Islet precursor cell (in vitro differentiated cells): ENCODE measurements at regions not wholly inside any gene's neighbourhood (a gene's known extent, or its start where the extent isn't known, plus 50 kb on each side); places are given as distances from the start of the nearest gene placed in this dataset.
"Not testable (repeated sequence)": the region's sequence is repeated elsewhere in the genome, so short reads cannot be mapped to it uniquely, and the experiment has no call there.

ENCODE experiments used
- DNase-seq: peaks from one replicate; pipeline ENCODE4 v3.0.0-alpha.2; 2018

DNA sequence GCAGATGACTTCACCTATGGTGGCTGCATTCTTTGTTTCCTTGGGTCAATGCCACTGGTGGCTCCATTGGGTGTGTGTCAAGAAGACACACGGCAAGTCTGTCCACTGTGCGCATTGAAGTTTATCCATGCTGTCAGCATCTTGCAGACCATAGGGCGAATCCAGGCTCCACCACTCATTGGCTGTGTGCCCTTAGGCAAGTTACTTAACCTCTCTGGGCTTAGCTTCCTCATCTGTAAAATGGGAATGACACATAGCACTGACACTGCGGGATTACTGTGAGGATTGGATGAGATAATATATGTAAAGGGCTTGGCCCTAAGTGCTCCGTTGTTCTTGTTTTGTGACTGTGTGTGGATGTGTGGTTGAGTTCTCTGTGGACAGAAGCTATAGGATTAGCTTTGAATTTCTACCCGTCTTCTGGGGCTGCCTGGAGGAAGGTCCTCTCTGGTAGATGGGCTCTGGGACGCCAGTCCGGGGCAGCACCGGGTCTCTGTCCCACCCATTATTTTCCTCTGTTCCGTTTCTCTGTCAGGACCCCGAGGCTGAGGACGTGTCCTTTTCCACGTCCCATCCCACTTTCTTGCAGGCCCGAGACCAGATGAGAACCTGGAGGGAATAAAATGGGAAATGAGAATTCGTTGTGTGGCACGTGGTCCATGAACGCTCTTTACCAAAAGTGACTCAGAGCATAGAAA is 178.4 kb downstream of the IRF8 start:
- DNase-seq: no peak

GRCh38 chr16:86078121-86078600 is 179.2 kb downstream of the IRF8 start:
- DNase-seq: no peak

DNA sequence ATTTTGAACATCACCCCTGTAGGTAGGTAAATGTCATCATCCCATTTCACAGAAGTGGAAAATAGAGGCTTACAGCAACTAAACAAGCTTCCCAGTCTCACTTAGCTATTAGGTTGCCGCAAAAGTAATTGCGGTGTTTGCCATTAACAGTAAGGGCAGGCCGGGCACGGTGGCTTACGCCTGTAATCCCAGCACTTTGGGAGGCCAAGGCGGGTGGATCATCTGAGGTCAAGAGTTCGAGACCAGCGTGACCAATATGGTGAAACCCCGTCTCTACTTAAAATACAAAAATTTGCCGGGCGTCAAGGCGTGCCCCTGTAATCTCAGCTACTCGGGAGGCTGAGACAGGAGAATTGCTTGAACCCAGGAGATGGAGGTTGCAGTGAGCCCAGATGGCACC is 179.7 kb downstream of the IRF8 start:
- DNase-seq: not testable (repeated sequence)

DNA sequence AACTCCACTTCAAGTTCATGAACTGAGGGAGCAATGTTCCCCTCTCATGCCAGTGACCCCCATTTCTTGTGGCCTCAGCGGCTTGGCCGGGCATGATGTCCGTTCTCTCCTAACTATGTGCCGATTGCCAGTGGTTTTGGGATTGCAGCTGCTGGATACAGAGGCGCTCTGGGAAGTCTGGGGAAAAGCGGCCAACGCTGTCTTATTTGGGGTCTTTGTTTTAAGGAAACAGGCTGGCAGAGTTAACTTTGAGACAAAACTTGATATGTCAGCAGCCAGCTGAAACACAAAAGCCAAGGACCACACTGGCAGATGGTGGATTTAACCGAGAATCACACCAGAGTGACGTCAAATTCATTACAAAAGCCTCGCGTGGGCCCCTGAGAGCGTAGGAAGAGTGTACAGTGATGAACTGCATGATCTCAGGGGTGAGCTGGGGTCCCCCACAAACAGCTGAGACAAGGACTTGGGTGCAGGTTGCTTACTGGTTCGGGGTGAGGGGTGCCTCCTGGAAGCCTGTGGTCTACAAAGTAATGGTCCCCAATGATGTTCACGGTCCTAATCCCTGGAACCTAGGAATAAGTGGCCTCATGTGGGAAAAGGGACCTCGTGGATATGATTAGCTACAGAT is 180.4 kb downstream of the IRF8 start:
- DNase-seq: no peak

DNA sequence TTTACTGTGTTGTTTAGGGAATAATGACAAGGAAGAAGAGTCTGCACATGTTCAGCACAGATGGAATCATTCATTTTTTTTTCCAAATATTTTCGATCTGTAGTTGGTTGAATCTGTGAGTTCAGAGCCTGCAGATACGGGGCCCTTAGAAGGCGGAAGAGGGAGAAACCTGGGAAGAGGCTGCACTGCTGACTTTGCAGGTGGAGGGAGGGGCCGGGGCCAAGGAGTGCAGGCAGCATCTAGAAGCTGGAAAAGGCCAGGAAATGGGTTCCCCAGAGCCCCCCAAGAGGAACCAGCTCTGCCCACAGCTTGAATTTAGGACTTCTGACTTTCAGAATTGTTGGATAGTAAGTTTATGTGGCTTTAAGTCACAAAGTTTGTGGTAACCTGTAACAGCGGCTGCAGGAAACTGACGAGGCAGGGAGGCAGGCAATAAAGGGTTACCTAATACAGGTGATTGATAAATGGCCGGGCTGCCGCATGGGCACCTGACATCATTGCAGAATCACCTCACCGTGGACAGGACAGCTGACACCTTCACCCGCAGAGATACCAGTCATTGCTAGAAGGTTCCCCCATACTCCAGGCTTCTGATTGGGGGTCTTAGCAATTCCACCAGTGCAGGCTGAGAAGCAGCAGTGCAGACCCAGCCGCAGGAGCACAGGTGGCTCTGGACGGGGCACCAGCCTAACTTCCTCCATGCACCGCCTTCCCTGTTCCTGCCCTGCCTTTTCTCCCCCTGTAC is 181.3 kb downstream of the IRF8 start:
- no peak for DNase-seq

DNA sequence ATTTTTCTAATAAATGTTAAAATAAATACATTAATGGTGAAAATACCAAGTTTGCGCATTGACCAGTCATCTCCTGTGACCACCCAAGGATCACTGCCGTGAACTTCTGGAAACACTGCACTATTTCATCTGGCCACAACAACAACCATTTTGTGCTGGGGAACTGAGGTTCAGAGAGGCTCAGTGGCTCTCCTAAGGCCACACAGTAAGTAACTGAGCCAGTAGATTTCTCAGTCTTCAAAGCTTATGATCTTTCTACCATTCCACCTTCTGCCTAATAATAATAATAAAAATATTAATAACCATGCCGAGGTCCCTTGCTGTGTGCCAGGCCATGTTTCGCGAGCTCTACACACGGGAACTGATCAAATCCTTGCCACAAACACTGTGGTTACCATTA is 182.0 kb downstream of the IRF8 start:
- no peak for DNase-seq

- no peak for DNase-seq
Measured at GRCh38 chr16:86082418-86083030, 183.6 kb downstream of the IRF8 start.

GRCh38 chr16:86083382-86084002 is 184.5 kb downstream of the IRF8 start:
- no peak for DNase-seq

- DNase-seq: no peak
Measured at GRCh38 chr16:86085161-86085611, 186.2 kb downstream of the IRF8 start.

DNA sequence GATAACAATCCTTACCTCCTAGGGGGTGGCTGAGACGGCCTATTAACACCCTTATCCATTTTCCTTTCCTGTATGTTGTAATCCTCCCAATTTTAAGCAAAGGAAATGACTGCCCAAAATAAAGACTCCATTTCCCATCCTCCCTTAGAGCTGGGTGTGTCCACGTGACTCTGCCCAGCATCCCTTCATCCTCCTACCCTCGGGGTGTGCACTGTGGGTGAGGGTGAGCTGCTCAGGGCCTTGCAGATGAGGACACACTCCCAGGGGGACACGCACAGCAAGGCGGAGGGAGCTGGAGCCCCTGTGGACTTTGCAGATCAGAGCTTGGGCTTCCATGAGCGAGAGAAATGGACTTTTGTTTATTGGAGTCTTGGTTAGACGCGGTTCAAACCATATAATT is 186.8 kb downstream of the IRF8 start:
- DNase-seq: no peak

DNA sequence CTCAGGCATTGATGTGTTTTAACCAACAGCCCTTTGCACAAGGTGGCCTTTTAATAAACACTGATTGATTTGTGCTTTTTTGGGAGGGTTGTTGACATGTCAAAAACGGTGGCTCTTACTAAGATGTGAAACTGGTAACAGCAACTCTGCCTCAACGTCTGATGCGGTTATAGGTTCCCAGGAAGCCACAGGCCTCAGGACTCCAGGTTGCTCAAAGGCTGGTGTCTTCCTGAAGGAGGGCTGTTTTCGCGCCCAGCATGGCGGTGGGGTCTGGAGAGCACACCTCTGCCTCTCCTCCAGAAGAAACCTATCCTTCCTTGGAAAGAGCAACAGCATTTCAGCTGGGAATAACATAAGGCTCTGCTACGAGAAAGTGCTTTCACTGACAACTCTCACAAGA is 187.5 kb downstream of the IRF8 start:
- no peak for DNase-seq

DNA sequence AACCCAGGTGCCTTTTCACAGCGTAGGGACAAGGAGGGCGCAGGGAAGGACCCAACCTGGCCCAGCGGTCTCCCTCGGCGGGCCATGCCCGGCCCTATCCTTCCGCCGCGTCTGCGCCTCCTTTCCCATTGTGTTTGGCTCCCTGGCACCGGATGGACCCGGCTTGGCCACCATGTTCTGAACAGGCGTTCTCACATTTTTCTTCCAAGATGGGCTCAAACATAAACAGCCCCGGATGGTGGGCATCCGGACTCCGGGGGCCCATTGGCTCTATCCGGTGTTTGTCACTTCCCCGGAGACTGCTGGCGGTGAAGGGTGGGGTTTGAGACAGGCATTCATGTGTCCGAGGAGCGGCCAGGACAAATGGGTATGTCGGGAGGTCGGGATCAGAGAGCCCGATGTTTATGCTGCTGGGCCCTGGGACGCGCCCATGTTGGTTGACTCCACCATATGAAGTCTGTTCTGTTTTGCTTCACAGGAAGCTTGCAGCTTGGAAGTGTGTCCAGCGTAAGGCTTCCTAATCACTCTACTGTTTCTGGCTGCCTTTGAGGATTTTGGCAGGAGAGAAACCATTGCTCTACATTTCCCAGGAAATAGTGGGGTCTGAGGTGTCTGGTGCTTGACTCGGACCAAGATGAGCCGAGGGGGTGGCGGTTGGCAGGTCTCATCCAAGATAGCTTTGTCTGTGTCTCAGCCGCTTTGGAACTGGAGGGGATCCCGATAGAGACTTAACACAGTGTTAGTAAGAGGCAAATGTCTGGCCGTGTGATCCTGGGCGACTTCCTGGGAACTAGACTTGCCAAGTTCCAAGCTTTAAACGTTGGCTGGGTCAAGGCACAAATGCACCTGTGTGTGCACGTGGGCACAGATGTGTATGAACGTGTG is 188.3 kb downstream of the IRF8 start:
- no peak for DNase-seq

DNA sequence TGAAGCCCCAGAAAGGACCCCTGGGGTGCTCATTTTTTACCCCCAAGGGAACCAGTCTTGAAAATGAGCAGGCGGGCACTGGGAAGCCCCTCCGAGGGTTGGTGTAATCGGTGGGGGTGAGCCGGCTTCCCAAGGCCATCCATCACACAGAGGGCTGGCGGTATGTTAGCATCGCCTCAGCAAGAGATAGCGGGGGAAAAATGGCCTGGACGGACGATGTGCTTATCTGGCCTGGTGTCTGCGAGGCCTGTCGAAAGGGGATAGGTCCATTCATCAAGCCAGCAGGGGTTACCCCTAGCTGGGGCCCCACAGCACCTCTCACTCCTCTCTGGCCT is 188.9 kb downstream of the IRF8 start:
- no peak for DNase-seq

DNA sequence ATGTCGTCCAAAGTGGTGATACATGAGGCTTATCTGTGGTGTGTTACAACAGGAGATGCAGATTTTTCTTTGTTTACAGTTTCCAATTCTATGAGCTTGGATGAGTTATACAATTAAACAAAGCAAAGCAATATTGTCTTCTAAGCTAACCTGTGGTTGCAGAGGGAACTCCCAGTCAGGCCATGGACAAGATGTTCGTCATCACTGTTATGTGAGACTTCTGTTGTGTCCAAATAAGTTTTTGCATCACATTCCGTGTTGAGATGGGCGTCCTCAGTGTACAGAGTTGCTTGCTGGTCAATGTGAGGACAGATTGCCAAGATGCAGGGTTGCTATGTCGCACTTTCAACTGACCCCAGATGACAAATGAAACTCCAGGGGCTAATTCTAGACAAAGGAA is 189.3 kb downstream of the IRF8 start:
- DNase-seq: no peak

GRCh38 chr16:86088816-86089215 is 189.9 kb downstream of the IRF8 start:
- no peak for DNase-seq

- no peak for DNase-seq
Measured at GRCh38 chr16:86089334-86089900, 190.5 kb downstream of the IRF8 start.

- DNase-seq: no peak
Measured at GRCh38 chr16:86089991-86090390, 191.0 kb downstream of the IRF8 start.

DNA sequence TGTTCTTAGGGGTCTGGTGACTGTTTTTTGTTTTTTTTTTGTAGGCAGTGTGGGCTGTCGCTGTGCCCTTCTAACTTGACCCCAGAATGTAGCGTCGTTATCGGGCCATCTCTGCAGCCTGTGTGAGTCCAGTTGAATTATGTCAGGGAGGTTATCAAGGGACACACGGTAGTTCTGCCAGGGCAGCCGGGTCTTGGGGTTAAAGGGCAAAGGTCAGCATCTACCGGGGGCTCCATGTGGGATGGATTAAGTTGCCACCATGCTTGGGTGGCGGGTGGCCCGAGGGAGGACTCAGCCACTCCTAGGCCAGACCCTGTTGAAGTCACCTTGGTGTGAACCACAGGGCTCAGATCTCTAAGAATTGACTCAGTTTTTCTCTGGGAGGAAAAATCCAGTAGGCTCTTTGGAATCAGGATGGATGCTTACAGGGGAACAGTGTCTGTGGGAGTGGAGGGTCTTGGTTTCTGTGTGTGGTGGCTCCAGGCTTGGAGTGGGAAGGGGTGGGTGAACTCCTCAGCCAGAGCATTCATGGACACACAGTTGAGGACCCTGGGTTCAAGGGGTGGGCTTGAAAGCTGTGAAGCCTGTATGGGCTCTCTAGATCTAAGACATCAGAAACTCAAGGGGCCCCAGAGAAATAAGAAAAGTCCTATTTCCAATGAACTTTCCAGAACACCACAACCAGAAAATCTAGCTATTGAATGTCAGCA is 191.7 kb downstream of the IRF8 start:
- no peak for DNase-seq

DNA sequence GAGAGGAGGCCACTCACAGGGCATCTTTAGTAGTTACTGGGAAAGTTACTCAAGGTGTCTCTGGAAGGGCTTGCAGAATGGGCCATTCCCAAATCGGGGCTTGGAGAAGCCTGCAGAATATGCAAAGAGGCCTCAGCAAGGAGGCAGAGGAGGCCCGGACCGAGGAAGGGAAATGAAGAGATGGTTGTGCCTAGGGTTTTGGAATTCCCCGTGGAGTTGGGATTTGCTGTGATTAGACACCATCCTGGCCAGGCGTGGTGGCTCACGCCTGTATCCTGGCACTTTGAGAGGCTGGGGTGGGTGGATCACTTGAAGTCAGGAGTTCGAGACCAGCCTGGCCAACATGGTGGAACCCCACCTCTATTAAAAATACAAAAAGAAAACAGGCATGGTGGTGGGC is 193.0 kb downstream of the IRF8 start:
- no peak for DNase-seq

DNA sequence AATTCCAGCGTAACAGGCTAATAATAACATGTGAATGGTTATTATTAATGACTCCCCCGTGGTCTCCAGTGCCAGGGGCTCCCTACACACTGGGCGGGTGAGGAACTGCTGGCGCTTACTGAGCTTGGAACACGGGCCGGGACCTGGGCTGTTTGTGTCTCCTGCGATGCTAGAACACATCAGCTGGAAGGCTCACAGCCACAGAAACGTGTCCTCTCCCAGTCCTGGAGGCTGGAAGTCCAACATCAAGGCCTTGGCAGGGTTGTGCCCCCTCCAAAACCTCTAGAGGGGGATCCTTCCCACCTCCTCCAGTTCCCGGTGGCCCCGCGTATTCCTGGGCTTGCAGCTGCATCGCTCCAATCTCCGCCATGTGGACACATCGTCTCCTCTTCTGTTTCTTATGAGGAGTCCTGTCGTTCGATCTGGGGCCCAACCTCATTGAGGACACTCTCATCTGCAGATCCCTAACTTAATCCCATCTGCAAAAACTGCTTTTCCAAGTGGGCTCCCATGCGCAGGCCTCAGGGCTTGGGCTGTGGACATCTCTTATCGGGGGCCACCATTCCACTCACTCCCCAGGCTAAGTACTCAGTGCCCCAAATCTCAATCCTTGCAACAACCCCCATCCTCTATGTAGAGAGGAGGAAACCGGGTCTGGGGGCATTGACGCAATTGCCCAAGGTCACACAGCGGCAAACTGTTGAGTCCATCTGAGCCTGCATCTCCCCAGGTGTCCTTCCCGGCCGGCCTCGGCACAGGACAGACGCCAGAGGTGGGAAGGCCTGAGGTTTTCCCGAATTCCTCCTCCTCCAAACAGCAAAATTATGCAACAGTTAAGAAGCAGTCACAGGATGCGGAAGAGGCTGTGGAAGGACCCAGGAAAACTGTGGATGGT is 193.9 kb downstream of the IRF8 start:
- no peak for DNase-seq
